ENCODE measurements at regions not wholly inside any gene's neighbourhood (a gene's known extent, or its start where the extent isn't known, plus 50 kb on each side); places are given as distances from the start of the nearest gene placed in this dataset.

DNA sequence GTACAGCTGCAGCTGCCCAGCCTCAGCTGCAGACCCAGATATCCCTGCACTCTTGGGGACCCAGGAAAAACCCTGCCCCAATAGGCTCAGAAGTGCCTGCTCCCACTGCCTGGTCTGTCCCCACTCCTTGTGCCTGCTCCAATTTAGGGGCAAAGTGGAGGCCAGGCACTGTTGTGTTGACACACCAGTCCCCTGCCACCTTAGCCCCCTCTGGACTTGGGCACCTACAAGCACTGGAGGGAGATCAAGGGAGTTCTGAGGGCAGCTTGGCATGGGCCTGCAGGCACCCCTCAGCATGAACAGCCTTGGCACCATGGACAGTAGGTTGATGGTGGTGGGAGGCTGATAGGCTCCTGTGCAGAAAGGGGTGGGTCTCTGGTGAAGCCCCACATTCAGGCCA, 2020.8 kb upstream of the ADGRL3 start:
- TF ChIP-seq POLR2A (IDR thresholded peaks at IDR 0.05) (no peak), POLR2AphosphoS5 (IDR thresholded peaks at IDR 0.05) (no peak), EP300 (IDR thresholded peaks at IDR 0.05) (no peak)
- Histone ChIP-seq H3K36me3 (no peaks in the 10 kb centered on the region), H3K27ac (no peak overlapping the region), H3K4me1 (no peaks in the 10 kb centered on the region), H3K4me3 (no peak overlapping the region), H3K9me3 (no peaks in the 10 kb centered on the region), H3K27me3 (no peaks in the 10 kb centered on the region)
- DNase-seq (ENCODE audit: low spot score in 2 of 2): no peak

DNA sequence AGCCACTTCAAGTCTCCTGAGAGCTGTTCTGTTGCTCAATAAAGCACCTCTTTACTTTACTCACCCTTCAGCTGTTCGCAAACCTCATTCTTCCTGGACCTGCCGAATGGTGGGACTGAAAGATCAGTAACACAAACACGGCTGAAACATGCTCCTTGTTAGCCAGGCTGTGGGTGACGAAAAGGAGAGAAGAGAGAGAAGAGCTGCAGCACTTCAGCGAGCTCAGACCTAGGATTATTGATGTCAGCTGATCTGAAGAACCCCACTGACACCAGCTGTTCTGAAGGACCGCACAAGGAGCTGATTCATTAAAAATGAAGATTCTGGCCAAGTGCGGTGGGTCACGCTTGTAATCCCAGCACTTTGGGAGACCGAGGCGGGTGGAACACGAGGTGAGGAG, 2020.0 kb upstream of the ADGRL3 start:
- TF ChIP-seq POLR2AphosphoS5 (IDR thresholded peaks at IDR 0.05) (no peak), POLR2A (IDR thresholded peaks at IDR 0.05) (no peak)
- Histone ChIP-seq H3K27me3 (no peaks in the 10 kb centered on the region), H3K27ac (no peak overlapping the region), H3K4me1 (no peaks in the 10 kb centered on the region), H3K4me3 (no peak overlapping the region), H3K36me3 (no peaks in the 10 kb centered on the region), H3K9me3 (no peaks in the 10 kb centered on the region)
- WGBS: 76% methylated on average over 11 of the region's 11 CpGs
- DNase-seq (ENCODE audit: low spot score in 2 of 2): no peak

DNA sequence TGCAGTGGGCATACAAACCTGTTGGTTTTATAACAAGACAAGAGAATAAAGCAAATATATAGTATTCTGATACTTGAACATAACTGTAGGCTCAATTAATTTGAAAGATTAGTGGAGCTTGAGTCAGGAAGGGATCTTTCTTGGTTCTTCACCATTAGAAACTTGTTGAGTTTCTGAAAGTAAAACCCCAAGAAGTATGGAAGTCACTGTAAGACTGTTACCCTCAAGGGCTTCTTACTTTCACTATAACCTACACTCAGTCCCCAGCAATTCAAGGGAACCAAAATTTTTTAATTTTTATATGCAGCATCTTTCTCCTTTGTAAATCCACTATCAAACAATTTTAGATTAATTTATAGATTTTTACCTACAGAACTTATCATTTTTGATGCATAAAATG, 2019.2 kb upstream of the ADGRL3 start:
- no peak for DNase-seq (ENCODE audit: low spot score in 2 of 2)
- no peak overlapping the region for H3K27ac ChIP-seq
- no peaks in the 10 kb centered on the region for H3K36me3 ChIP-seq
- H3K4me1 ChIP-seq: no peaks in the 10 kb centered on the region
- H3K9me3 ChIP-seq: no peaks in the 10 kb centered on the region
- TF ChIP-seq, protein P1, sequence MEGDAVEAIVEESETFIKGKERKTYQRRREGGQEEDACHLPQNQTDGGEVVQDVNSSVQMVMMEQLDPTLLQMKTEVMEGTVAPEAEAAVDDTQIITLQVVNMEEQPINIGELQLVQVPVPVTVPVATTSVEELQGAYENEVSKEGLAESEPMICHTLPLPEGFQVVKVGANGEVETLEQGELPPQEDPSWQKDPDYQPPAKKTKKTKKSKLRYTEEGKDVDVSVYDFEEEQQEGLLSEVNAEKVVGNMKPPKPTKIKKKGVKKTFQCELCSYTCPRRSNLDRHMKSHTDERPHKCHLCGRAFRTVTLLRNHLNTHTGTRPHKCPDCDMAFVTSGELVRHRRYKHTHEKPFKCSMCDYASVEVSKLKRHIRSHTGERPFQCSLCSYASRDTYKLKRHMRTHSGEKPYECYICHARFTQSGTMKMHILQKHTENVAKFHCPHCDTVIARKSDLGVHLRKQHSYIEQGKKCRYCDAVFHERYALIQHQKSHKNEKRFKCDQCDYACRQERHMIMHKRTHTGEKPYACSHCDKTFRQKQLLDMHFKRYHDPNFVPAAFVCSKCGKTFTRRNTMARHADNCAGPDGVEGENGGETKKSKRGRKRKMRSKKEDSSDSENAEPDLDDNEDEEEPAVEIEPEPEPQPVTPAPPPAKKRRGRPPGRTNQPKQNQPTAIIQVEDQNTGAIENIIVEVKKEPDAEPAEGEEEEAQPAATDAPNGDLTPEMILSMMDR (IDR thresholded peaks at IDR 0.05): no peak
- TF ChIP-seq EP300 (IDR thresholded peaks at IDR 0.05): no peak
- TF ChIP-seq POLR2AphosphoS5 (IDR thresholded peaks at IDR 0.05): no peak
- no peak for TF ChIP-seq POLR2A (IDR thresholded peaks at IDR 0.05)
- H3K27me3 ChIP-seq: no peaks in the 10 kb centered on the region
- H3K4me3 ChIP-seq: no peak overlapping the region

DNA sequence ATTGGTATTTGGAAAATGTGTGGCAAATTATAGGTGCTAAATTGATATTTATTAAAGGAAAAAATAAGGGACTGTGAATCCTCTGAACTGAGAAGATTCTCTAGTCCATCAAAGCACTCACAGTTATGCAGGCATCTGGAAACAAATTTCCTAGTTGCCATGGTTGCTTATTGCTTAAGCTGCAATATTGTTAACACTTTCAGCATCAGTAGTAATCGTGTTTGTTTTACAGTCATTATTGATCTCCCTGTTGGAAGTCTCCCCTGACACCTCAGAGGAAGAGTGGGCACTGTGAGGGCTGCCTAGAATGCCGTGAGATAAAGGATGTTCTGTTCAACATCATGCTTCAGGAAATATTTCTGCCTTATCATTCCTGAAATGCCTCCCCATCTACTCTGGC, 2004.3 kb upstream of the ADGRL3 start:
- DNase-seq (ENCODE audit: low spot score in 2 of 2): no peak
- H3K4me3 ChIP-seq: no peak overlapping the region
- 38% methylated on average over 2 of the region's 2 CpGs for WGBS
- no peaks in the 10 kb centered on the region for H3K27me3 ChIP-seq
- no peaks in the 10 kb centered on the region for H3K4me1 ChIP-seq
- H3K9me3 ChIP-seq: no peaks in the 10 kb centered on the region
- H3K27ac ChIP-seq: no peak overlapping the region
- TF ChIP-seq, protein P1 (IDR thresholded peaks at IDR 0.05): no peak
- TF ChIP-seq EP300 (IDR thresholded peaks at IDR 0.05) (no peak), POLR2A (IDR thresholded peaks at IDR 0.05) (no peak), POLR2AphosphoS5 (IDR thresholded peaks at IDR 0.05) (no peak)
- H3K36me3 ChIP-seq: no peaks in the 10 kb centered on the region

DNA sequence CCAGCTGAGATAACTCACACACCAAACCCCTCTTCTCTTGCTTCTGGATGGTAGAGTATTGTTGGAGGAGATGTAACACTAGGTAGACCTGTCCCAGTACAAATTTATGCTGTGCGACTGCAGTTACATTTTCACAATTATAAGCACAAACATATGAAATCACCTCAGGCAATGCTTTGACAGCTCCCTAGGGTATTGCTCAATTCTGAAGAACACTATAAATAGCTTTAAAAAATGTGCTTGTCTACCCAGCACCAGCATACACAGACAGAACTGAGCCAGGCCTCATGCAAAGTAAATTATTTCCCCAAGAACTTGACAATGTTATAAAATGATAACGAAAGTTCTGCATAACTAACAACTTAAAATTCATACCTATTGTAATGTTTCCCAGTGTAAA, 1999.1 kb upstream of the ADGRL3 start:
- Histone ChIP-seq H3K4me3 (no peak overlapping the region), H3K27me3 (no peaks in the 10 kb centered on the region), H3K9me3 (no peaks in the 10 kb centered on the region), H3K36me3 (no peaks in the 10 kb centered on the region), H3K4me1 (no peaks in the 10 kb centered on the region), H3K27ac (no peak overlapping the region)
- 34% methylated on average over 2 of the region's 2 CpGs for WGBS
- DNase-seq (ENCODE audit: low spot score in 2 of 2): no peak
- TF ChIP-seq EP300 (IDR thresholded peaks at IDR 0.05) (no peak), POLR2A (IDR thresholded peaks at IDR 0.05) (no peak), POLR2AphosphoS5 (IDR thresholded peaks at IDR 0.05) (no peak)
- TF ChIP-seq, protein P1 (IDR thresholded peaks at IDR 0.05): no peak

DNA sequence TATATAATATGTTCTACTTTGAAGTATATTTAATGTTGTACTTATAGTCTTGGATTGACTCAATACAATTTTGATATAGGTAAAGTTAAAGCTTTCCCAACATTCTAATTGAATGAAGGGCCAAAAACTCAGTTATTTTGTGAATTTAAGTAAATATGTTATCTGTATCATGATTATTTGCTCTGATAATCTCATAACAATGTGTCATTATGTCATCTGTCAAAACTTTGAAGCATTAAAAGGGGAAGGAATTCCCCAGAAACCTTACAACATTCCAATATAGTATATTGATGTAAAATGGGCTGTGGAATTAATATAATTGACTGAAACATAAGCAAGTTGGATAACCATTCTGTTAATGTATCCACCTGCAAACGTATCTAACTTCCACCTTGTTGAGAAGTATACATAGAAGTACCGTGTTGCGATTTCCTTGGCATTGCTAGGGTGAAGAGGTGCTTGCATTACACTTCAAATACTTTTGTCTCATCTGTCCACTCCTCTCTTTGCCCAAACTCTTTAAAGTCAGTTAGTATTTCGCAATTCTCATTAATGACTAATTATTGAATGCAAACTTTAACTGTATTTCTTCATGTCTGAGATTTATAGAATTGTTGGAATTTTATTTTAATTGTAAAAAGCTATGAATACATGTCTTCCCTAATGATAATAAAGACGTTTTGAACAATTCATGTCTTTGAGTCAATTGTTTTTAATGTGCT, 1982.1 kb upstream of the ADGRL3 start:
- WGBS: 73% methylated on average over 5 of the region's 5 CpGs
- no peaks in the 10 kb centered on the region for H3K9me3 ChIP-seq

More for the DNA sequence above, 1982.1 kb upstream of the ADGRL3 start:
- no peak for DNase-seq (ENCODE audit: low spot score in 2 of 2)
- Histone ChIP-seq H3K4me3 (no peak overlapping the region), H3K27me3 (no peaks in the 10 kb centered on the region), H3K36me3 (no peaks in the 10 kb centered on the region), H3K27ac (no peak overlapping the region), H3K4me1 (no peaks in the 10 kb centered on the region)
- no peak for TF ChIP-seq POLR2AphosphoS5 (IDR thresholded peaks at IDR 0.05)
- TF ChIP-seq, protein P1 (IDR thresholded peaks at IDR 0.05): no peak
- no peak for TF ChIP-seq POLR2A (IDR thresholded peaks at IDR 0.05)
- no peak for TF ChIP-seq EP300 (IDR thresholded peaks at IDR 0.05)
